ENCODE measurements at regions not wholly inside any gene's neighbourhood (a gene's known extent, or its start where the extent isn't known, plus 50 kb on each side); places are given as distances from the start of the nearest gene placed in this dataset.
A peak's percentile ranks its signal among the peaks of the same experiment; 100 is the strongest.

DNA sequence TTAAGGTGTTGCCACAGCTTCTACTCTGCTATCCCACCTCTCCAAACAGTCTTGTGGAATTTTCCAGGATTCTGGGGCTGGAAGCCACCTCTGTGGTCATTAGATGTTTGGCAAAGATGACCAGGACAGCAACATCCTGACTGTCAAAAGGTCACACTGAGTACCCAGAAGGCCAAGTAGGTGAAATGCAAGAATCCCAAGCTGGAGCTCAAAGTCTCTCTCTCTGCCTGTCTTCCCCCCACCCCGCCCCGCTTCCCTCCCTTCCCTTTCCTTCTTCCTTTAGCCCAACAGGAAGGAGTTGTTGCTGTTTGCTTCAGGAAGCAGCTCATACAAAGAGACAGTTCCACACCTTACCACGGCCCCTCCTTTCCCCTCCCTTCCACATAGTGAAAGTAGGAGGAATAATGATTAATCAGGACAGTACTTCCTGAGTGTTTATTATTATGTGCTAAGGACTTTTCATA lies 75.6 kb upstream of the SLC2A1 start:
- H2AFZ ChIP-seq (ENCODE audit: low read length), result no peak overlapping the region
- peak overlapping the region; percentile 75 for H3K9ac ChIP-seq (ENCODE audit: insufficient read depth, low read depth, low read length)
- no peaks in the 10 kb centered on the region for H4K20me1 ChIP-seq (ENCODE audit: insufficient read depth, low read length)
- H3K79me2 ChIP-seq (ENCODE audit: insufficient read depth, low read length), result peaks cover 7% of the 10 kb centered on the region
- in situ Hi-C loops (cut with HindIII; ENCODE audit: extremely low pct_ligation_motif_present, low pct_unique_long_range_greater_than_20kb), result no loop called here
- peak overlapping the region; percentile 91 for H3K27ac ChIP-seq (ENCODE audit: extremely low read length, insufficient read depth, low read length)
- BruUV-seq (replicated peaks), result no TSS peak
- CTCF ChIA-PET (ENCODE audit: low intra/inter-chr PET ratio, low total read pairs), result no interaction called here
- H3K4me1 ChIP-seq (ENCODE audit: insufficient read depth, low read length), result peaks cover 81% of the 10 kb centered on the region
- H3K4me3 ChIP-seq (replicated peaks in 1 of 3; ENCODE audit: insufficient read depth in 1 of 3, low read depth in 2 of 3, low read length in 3 of 3), result peak overlapping the region; percentile 29 to 36 (median 30); a peak in 3 of 6 replicates
- H3K9me3 ChIP-seq (ENCODE audit: low read length), result no peaks in the 10 kb centered on the region
- H3K27me3 ChIP-seq (ENCODE audit: control insufficient read depth in 1 of 2, insufficient read depth in 2 of 2, low read length in 2 of 2), result no peaks in the 10 kb centered on the region
- intact Hi-C loops (cut with micrococcal nuclease; ENCODE audit: unreplicated experiment), result loop anchor here (2.0 kb wide), 1 partner anchor 75 kb away; the partner anchor contains the start of gene SLC2A1
- H3K36me3 ChIP-seq (replicated peaks in 1 of 2; ENCODE audit: control insufficient read depth in 1 of 2, insufficient read depth in 2 of 2, low read length in 2 of 2), result no peaks in the 10 kb centered on the region
- peak overlapping the region; percentile 88 for H3K4me2 ChIP-seq (ENCODE audit: low read depth, low read length)
- peak; percentile 6; the same call in 2 of the 3 replicates for ATAC-seq
- peak; percentile 89 for DNase-seq (ENCODE audit: low spot score)
- 2% methylated on average over 3 of the region's 3 CpGs for WGBS (ENCODE audit: low lambda C conversion rate)
- POLR2A ChIA-PET, result interaction anchor here (0.6 to 3.5 kb wide), 9 partner anchors 11 to 900 kb away, joined by 3 to 23 read pairs (median 4); no protein-coding TSS in a partner anchor
- FAIRE-seq, result peak; percentile 82
- TF ChIP-seq NCOA2 (CRISPR knock-in tag; IDR thresholded peaks at IDR 0.05), result peak; percentile 91
- TF ChIP-seq ZBTB7B (CRISPR knock-in tag; IDR thresholded peaks at IDR 0.05), result peak; percentile 53; the same call in 1 of the 2 replicates
- TF ChIP-seq SP5 (CRISPR knock-in tag; IDR thresholded peaks at IDR 0.05; ENCODE audit: borderline replicate concordance, low read depth), result peak; percentile 83
- TF ChIP-seq ZNF253 (CRISPR knock-in tag; IDR thresholded peaks at IDR 0.05; ENCODE audit: borderline replicate concordance), result no peak
- TF ChIP-seq ZFP36 (IDR thresholded peaks at IDR 0.05; ENCODE audit: borderline replicate concordance, low read depth, low read length, partially characterized antibody), result no peak
- peak; percentile 91 for TF ChIP-seq RARA (CRISPR knock-in tag; IDR thresholded peaks at IDR 0.05)
- peak; percentile 97 for TF ChIP-seq PPARG (CRISPR knock-in tag; conservative IDR thresholded peaks at IDR 0.05)
- no peak for TF ChIP-seq SAFB2 (CRISPR knock-in tag; IDR thresholded peaks at IDR 0.05; ENCODE audit: borderline replicate concordance, low read depth)
- TF ChIP-seq ZSCAN9 (CRISPR knock-in tag; IDR thresholded peaks at IDR 0.05; ENCODE audit: borderline replicate concordance), result 0 out of 2 replicates have a peak, but pooled peaks have one; percentile 0
- 0 out of 2 replicates have a peak, but pooled peaks have one; percentile 70 for TF ChIP-seq ZNF296 (CRISPR knock-in tag; conservative IDR thresholded peaks at IDR 0.05)
- TF ChIP-seq ZNF644 (CRISPR knock-in tag; IDR thresholded peaks at IDR 0.05; ENCODE audit: low read depth), result no peak
- peak; percentile 74; the same call in 1 of the 2 replicates for TF ChIP-seq FOXO1 (CRISPR knock-in tag; IDR thresholded peaks at IDR 0.05)
- peak; percentile 84 for TF ChIP-seq NR2F2 (IDR thresholded peaks at IDR 0.05; ENCODE audit: borderline replicate concordance, low read depth)
- TF ChIP-seq THAP11 (CRISPR knock-in tag; IDR thresholded peaks at IDR 0.05), result peak; percentile 28; the same call in 1 of the 2 replicates
- TF ChIP-seq ZNF441 (CRISPR knock-in tag; IDR thresholded peaks at IDR 0.05; ENCODE audit: borderline replicate concordance), result no peak
- peak; percentile 77 for TF ChIP-seq CREM (IDR thresholded peaks at IDR 0.05)
- no peak for TF ChIP-seq CREM (CRISPR knock-in tag; IDR thresholded peaks at IDR 0.05)
- peak; percentile 48; the same call in 1 of the 2 replicates for TF ChIP-seq HOXA3 (CRISPR knock-in tag; IDR thresholded peaks at IDR 0.05)
- no peak for TF ChIP-seq ASH2L (IDR thresholded peaks at IDR 0.05; ENCODE audit: insufficient read length, low read depth, low read length)
- no peak for TF ChIP-seq ARNT (IDR thresholded peaks at IDR 0.05)
- no peak for TF ChIP-seq ZNF383 (CRISPR knock-in tag; IDR thresholded peaks at IDR 0.05; ENCODE audit: borderline replicate concordance)
- no peak for TF ChIP-seq BRD4 (CRISPR knock-in tag; IDR thresholded peaks at IDR 0.05)
- TF ChIP-seq FOSL2 (CRISPR knock-in tag; IDR thresholded peaks at IDR 0.05), result peak; percentile 44; the same call in 1 of the 2 replicates
- peak; percentile 46; the same call in 1 of the 2 replicates for TF ChIP-seq GATA4 (IDR thresholded peaks at IDR 0.05; ENCODE audit: borderline replicate concordance, low read depth)
- TF ChIP-seq HMG20B (CRISPR knock-in tag; conservative IDR thresholded peaks at IDR 0.05), result 0 out of 2 replicates have a peak, but pooled peaks have one; percentile 13
- peak; percentile 62; the same call in 1 of the 2 replicates for TF ChIP-seq ISL2 (CRISPR knock-in tag; IDR thresholded peaks at IDR 0.05)
- TF ChIP-seq ZNF614 (CRISPR knock-in tag; IDR thresholded peaks at IDR 0.05; ENCODE audit: borderline replicate concordance), result peak; percentile 62; the same call in 1 of the 2 replicates
- TF ChIP-seq KLF11 (CRISPR knock-in tag; IDR thresholded peaks at IDR 0.05), result no peak
- TF ChIP-seq HNF4G (IDR thresholded peaks at IDR 0.05; ENCODE audit: borderline replicate concordance, low read depth, low read length), result peak; percentile 82; the same call in 1 of the 2 replicates
- peak; percentile 64; the same call in 1 of the 2 replicates for TF ChIP-seq HNF4G (CRISPR knock-in tag; IDR thresholded peaks at IDR 0.05; ENCODE audit: borderline replicate concordance, low read depth)
- peak; percentile 25 to 72; a peak in 1 of 4 replicates for TF ChIP-seq NR2F1 (CRISPR knock-in tag; IDR thresholded peaks at IDR 0.05)

All from HepG2 (cell line).